ENCODE measurements at regions not wholly inside any gene's neighbourhood (a gene's known extent, or its start where the extent isn't known, plus 50 kb on each side); places are given as distances from the start of the nearest gene placed in this dataset.

- peaks cover 6% of the 10 kb centered on the region; the same call in 1 of the 2 replicates for H3K36me3 Mint-ChIP-seq (ENCODE audit: low read depth)
- TF ChIP-seq, protein P1, sequence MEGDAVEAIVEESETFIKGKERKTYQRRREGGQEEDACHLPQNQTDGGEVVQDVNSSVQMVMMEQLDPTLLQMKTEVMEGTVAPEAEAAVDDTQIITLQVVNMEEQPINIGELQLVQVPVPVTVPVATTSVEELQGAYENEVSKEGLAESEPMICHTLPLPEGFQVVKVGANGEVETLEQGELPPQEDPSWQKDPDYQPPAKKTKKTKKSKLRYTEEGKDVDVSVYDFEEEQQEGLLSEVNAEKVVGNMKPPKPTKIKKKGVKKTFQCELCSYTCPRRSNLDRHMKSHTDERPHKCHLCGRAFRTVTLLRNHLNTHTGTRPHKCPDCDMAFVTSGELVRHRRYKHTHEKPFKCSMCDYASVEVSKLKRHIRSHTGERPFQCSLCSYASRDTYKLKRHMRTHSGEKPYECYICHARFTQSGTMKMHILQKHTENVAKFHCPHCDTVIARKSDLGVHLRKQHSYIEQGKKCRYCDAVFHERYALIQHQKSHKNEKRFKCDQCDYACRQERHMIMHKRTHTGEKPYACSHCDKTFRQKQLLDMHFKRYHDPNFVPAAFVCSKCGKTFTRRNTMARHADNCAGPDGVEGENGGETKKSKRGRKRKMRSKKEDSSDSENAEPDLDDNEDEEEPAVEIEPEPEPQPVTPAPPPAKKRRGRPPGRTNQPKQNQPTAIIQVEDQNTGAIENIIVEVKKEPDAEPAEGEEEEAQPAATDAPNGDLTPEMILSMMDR (IDR thresholded peaks at IDR 0.05), result no peak
- H3K4me3 Mint-ChIP-seq, result no peak overlapping the region
- peaks cover 52% of the 10 kb centered on the region for H3K27me3 Mint-ChIP-seq (ENCODE audit: insufficient read depth)
- no peak overlapping the region for H3K27ac Mint-ChIP-seq
- peaks cover 15% of the 10 kb centered on the region for H3K9me3 Mint-ChIP-seq
- no peak for DNase-seq
- H3K4me1 Mint-ChIP-seq (ENCODE audit: low read depth), result no peaks in the 10 kb centered on the region
Measured at GRCh38 chr12:124194893-124195566, 99.9 kb upstream of the RFLNA start.

DNA sequence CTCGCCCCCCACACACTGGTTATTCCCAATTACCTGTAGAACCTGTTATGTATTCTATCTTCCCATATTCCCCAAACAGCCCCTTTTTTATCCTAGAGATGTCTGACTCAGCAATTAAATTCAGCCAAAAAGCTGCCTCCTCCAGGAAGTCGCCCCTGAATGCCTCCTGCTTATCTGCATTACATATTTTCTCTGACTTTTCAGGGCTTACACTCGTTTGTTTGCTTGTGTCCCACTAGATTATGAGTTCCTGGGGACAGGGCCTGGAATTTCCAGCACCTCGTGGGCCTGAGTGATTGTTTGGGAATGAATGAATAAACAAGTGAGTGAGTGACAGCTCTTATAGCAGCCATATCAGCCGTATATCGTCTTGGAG, 99.3 kb upstream of the RFLNA start:
- no peak overlapping the region for H3K4me3 Mint-ChIP-seq
- H3K9me3 Mint-ChIP-seq, result peaks cover 15% of the 10 kb centered on the region
- H3K4me1 Mint-ChIP-seq (ENCODE audit: low read depth), result no peaks in the 10 kb centered on the region
- DNase-seq, result no peak
- no peak overlapping the region for H3K27ac Mint-ChIP-seq
- TF ChIP-seq, protein P1 (IDR thresholded peaks at IDR 0.05), result no peak
- H3K27me3 Mint-ChIP-seq (ENCODE audit: insufficient read depth), result peaks cover 47% of the 10 kb centered on the region
- H3K36me3 Mint-ChIP-seq (ENCODE audit: low read depth), result peaks cover 6% of the 10 kb centered on the region; the same call in 1 of the 2 replicates

DNA sequence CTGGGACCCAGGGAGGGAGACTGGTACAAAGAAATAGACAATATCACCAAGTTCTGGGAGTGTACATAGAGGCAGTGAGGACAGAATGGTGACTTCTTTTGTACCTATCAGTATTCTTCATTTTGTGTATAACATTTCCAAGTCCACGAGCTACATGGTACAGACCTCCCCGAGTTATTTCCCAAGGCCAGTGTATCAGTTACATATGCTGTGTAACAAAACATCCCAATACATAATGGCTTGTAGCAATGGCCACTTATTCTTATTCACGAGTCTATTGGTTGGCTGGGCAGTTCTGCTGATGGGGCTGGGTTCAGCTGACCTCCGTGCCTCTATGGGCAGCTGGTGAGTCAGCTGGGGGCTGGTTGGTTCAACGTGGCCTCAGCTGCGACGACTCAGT, 98.7 kb upstream of the RFLNA start:
- H3K36me3 Mint-ChIP-seq (ENCODE audit: low read depth), result peaks cover 6% of the 10 kb centered on the region; the same call in 1 of the 2 replicates
- TF ChIP-seq, protein P1 (IDR thresholded peaks at IDR 0.05), result no peak
- H3K4me3 Mint-ChIP-seq, result no peak overlapping the region
- DNase-seq, result no peak
- H3K27ac Mint-ChIP-seq, result no peak overlapping the region
- H3K27me3 Mint-ChIP-seq (ENCODE audit: insufficient read depth), result peaks cover 43% of the 10 kb centered on the region
- peaks cover 15% of the 10 kb centered on the region for H3K9me3 Mint-ChIP-seq
- H3K4me1 Mint-ChIP-seq (ENCODE audit: low read depth), result no peaks in the 10 kb centered on the region

- H3K36me3 Mint-ChIP-seq (ENCODE audit: low read depth), result peaks cover 11% of the 10 kb centered on the region; the same call in 1 of the 2 replicates
- DNase-seq, result no peak
- H3K4me3 Mint-ChIP-seq, result no peak overlapping the region
- TF ChIP-seq, protein P1 (IDR thresholded peaks at IDR 0.05), result no peak
- no peaks in the 10 kb centered on the region for H3K4me1 Mint-ChIP-seq (ENCODE audit: low read depth)
- no peak overlapping the region for H3K27ac Mint-ChIP-seq
- H3K27me3 Mint-ChIP-seq (ENCODE audit: insufficient read depth), result peaks cover 44% of the 10 kb centered on the region
- H3K9me3 Mint-ChIP-seq, result peaks cover 22% of the 10 kb centered on the region
Measured at GRCh38 chr12:124201248-124201647, 93.6 kb upstream of the RFLNA start.

DNA sequence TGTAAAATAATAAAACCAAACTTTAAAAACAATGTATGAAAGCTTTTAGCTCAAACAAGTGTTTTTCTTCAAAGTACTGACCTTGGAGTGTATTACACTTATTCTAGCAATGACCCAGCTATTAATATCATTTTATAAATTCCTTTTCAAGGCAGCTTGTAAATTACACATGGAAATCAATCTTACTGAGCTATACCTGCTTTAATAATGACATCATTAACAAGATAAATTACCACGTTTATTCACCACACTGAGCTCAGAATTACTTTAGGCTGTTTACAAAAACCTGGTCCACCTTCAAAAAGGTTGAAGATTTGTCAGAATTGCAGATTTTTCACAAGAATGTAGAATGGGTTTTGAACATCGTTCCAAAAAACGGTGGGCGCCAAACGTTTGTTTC, 91.7 kb upstream of the RFLNA start:
- no peak for DNase-seq
- Mint-ChIP-seq H3K27me3 (ENCODE audit: insufficient read depth) (peaks cover 51% of the 10 kb centered on the region), H3K4me1 (ENCODE audit: low read depth) (no peaks in the 10 kb centered on the region), H3K9me3 (peaks cover 16% of the 10 kb centered on the region), H3K4me3 (no peak overlapping the region), H3K36me3 (ENCODE audit: low read depth) (peaks cover 5% of the 10 kb centered on the region; the same call in 1 of the 2 replicates), H3K27ac (no peak overlapping the region)
- TF ChIP-seq, protein P1 (IDR thresholded peaks at IDR 0.05), result no peak

All from HFFc6 (cell line).